NCI-H82 (cell line): ENCODE measurements at regions not wholly inside any gene's neighbourhood (a gene's known extent, or its start where the extent isn't known, plus 50 kb on each side); places are given as distances from the start of the nearest gene placed in this dataset.
A peak's percentile ranks its signal among the peaks of the same experiment; 100 is the strongest.
"Not testable (repeated sequence)": the region's sequence is repeated elsewhere in the genome, so short reads cannot be mapped to it uniquely, and the experiment has no call there.

ENCODE experiments used
- DNase-seq: peaks from one replicate; lab custom pipeline; 2025; lab: John Stamatoyannopoulos, UW

DNA sequence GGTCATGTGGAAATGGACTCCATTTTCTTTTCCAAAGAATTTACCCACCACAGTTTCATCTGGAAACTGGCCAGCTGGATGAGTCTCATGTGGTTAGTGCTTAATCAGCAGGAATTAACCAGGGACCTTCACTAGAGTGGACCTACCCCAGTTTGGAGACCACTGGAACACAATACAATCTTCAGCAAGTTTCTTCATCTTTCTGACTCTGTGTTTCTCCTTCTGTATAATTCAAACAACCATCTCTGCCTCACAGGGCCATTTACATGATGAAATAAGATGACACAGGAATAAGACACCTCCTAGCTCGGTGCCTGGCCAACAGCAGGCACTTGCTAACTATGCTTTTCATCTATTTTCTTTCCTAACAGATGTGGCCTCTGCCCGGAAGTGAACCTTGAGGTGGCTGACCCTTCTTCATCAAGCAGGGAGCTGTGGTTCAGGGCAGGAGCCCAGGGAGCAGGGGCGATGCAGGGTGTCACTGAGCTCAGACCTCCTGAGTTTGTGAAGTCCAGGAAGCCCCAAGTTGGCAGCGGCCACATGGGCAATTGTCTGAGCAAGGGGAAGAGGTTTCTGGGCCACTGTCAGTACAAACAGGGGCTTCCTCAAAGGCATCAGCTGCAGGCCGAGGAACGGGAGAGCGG, 98.8 kb downstream of the SOD2 start:
- no peak for DNase-seq

DNA sequence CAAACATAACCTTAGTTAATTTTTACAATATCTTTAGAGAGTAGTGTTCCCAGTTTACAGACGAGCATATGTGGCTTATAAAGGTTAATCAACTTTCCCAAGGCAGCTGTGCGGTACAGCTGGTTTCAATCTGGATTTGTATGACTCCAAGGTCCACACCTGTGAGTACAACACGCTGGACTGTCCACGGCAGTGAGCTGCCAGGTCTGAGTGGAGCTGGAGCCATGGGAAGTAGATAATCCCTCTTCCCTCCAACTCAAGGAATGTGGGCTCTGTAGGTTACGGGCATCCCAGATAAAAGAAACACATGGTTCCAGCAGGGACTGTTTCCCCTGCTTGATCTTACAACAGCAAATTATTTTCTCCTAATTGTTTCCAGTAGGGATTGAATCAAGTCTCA, 102.2 kb downstream of the SOD2 start:
- DNase-seq: no peak

GRCh38 chr6:159586684-159587083, 106.4 kb downstream of the SOD2 start:
- DNase-seq: no peak

DNA sequence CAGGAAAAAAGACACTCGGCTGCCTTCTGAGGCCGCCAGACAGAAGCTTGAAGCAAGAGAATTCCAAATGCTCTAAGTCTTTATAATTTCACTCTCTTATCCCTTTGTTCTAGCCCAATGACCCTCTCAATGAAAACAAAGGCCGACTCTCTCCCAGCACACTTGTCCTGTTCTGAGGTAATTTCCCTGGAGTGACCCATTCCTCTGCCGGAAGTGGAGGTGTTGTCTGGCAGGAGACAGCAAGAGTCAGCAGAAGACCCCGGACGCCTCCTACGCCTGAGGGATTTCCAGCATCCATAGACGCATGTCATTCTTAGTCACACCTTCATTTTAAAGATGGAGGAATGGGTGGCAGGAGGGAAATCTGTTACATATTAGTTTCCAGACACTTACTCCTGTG, 110.3 kb downstream of the SOD2 start:
- no peak for DNase-seq

GRCh38 chr6:159578629-159579028, 114.4 kb downstream of the SOD2 start:
- DNase-seq: no peak

- no peak for DNase-seq
Measured at GRCh38 chr6:159577564-159577963, 115.5 kb downstream of the SOD2 start.

GRCh38 chr6:159572439-159573110, 120.5 kb downstream of the SOD2 start:
- no peak for DNase-seq

DNA sequence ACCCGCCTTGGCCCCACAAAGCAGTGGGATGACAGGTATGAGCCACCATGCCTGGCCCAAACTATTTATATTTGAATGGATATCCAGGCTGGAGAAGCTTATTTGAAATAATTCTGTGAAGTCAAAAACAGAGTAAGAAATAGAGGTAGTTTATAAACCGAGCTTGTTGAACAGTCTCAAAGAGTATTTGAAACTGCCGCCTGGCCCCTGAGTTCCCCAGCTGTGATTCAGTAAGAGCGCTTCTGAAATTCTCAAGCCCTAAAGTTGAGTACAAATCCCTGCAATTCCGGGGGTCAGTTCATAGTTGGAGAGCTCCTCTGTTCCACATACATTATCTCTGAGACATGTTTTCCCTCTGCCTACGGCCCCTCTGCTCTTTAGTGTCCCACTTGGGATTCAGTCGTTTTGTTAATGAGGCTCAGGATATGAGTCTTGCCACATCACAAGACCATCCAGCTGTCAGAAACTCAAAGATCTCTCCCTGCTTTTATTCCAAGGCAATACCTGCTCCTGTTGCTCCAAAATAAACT, 127.8 kb downstream of the SOD2 start:
- DNase-seq: no peak

DNA sequence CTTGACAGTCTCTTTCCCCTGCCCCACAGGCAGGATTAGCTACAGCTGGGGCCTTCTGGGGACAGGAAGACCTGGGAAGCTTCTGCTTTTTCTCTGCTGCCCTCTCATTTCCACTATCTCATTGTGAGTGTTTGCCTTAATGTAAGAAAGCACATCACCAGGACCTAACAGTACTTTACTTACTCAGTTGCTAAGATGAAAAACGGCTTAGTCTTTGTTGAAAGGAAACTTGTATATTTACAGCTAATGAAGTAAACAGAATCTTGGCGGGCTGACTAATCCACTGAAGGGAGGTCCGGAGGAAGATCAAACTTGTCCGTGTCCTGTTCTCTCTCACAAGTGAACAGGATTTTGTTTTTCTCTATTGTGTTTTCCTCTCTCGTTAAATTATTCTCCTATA, 128.6 kb downstream of the SOD2 start:
- no peak for DNase-seq

DNA sequence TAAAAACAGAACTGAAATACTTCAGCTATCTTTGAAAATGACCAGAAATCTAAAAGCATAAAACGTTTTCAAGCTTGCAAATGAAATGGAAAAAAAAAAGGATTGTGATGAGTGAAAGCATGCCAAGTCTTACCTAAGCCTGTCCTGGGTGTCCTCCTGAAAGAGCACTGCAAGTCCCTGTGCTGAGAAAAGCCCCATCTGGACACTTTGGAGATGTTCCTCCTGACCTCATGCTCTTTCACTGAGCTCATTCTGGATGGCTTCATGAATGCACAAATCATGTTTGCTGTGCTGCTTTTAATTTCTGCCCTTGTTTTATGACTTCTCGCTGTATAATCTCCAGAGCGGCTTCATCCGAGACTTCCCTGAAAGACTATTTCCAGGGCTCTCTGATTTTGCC, 136.0 kb downstream of the SOD2 start:
- DNase-seq: no peak

DNA sequence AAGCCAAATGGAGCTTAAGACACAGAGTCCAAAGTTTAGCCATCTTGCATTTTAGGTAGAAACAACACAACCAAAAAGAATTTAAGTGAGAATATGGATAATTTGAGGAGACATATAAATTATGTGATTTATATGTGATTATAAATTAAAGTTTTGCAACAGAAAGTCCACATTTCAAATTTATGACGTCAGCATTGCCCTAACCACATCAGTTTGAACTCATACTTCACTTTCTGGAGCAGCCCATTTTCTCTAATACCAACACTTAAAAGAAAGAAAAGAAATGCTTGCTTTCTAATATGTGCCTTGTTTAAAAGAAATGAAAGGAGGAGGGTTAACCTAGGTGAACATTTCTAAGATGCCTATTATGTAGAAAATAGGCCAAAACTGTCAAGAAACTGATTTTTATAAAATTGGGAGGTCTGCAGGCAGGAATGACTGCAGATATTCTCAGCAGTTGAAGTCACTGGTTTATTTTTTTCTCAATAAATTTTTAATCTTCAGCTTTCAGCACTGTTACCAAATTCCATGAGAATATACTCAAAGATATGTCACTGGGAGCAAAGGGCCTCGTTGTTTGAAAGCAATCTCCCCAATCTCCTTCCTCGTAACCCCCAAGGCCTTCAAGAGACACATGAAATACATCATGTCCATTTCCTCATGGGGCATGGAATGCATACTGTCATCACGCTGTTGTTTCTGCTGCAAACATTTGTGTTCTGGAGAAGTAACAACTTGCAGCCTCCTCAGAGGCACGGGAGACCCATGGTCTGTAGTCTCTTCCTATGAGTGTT, 137.8 kb downstream of the SOD2 start:
- no peak for DNase-seq

DNA sequence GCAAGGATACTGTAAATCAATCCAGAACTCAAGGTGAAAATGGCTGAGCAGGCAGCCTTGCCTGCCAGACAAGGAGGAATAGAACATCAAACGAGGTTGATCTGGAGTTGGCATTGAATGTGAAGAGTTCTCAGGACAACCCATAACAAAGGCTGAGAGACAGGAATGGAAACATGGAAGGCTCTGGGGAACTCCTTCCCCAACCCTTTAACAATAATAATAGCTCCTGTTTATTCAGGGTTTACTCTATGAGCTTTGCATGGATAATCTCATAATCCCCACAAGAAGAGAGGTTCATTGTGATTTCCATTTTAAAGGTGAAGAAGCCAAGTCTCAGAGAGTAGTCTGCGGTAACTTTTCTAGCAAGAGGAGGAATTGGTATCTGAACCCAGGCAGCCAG, 151.7 kb downstream of the SOD2 start:
- peak; percentile 64 for DNase-seq

DNA sequence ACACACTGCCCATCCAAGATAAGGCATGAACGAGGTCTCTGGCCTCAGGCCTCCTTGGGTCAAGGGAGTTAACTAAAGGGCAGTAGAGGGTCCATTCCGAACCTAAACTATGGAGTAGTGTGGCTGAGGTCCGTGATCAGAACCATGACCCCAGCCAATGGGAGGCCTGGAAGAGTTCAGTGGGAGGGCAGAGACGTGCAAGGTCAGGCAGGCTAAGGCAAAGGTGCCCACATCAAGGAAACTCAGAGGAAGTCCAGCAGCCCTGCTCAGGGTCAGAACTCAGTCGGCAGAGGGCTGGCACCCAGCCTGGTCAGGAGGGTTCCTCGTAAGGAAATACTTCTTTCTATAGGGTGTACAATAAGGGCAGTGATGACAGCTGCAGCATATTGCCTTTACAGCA, 152.2 kb downstream of the SOD2 start:
- DNase-seq: no peak

DNA sequence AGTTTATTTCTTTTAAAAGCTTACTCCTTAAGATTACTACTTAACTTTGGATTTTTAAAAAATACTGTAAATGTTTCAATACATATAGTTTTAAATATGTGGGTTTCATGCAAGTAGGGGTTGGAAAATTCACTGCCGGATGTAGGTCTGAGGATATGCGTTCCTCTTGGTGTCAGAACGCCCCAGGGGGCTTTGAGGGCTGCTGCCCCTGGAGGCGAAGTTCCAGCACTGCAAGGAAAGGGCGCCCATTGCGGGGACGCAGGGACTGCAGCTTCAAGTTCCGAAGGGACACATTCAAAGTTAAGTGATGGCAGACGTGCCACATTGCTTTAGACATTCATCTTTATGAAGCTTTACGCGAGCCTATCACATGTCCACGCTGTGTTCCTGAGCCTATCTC, 152.9 kb downstream of the SOD2 start:
- DNase-seq: peak; percentile 58

DNA sequence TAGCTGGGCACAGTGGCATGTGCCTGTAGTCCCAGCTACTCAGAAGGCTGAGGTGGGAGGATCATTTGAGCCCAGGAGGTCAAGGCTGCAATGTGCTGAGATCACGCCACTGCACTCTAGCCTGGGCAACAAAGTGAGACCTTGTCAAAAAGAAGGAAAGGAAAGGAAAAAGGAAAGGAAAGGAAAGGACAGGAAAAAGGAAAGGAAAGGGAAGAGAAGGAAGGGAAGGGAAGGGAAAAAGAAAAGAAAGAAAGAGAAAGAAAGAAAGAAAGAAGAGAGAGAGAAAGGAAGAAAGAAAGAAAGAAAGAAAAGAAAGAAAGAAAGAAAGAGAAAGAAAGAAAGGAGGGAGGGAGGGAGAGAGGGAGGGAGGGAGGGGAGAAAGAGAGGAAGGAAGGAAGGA, 155.0 kb downstream of the SOD2 start:
- not testable (repeated sequence) for DNase-seq

GRCh38 chr6:159535656-159536350, 157.2 kb downstream of the SOD2 start:
- no peak for DNase-seq

DNA sequence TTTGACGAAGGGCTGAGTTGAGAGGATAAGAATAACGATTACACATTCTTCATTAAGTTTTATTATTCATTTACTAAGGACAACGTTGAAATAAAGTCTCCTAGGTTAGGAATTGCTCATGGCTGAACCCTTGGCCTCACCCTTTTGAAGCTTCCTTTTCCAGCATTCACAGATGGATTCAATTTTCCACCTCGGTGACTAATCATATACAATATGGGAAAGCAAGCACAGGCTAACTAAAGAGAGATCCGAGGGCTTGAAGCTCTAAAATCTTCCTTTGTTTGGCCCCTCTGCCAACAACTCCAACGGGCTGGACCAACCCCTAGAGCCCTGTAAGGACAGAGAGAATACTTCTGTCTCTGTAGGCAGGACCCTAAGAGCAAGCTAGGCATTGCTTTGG, 159.5 kb downstream of the SOD2 start:
- no peak for DNase-seq

- DNase-seq: no peak
Measured at GRCh38 chr6:159533016-159533415, 160.0 kb downstream of the SOD2 start.

DNA sequence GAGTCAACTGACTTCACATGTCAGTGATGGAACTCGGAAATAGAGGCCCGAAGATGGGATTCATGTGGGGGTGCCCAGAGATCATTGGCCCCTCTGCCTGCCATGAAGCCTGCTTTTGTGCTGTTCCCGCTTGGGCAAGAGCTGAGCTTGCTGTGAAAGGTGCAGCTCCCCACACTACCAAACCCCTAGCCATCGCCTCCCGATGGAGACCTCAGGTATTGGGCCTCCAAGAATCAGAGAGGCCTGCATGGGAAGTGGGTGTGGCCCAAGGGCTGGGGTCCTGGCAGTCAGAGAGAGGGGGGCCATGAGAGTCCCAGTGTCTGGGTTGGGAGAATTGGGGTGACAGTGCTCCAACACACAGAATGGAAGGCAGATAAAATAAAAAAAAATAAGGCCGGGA, 160.9 kb downstream of the SOD2 start:
- no peak for DNase-seq

DNA sequence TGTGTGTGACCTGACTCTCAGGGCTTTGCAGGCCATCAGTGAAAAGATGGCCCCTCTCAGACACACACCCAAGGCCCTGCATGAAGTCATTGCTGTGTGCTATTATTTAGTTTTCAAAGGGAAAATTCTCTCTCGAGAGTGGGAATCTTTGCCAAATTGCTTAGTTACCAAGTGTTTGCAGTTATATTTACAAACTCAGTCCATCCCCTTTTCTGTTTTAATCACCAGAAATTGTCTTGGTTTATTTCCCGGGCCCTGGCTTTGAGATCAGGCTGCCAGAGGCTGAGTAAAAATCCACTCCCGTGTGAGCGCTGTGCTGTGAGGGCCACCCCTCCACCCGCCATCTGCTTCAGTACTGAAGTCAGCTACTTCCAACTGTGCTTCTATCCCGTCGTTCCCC, 163.1 kb downstream of the SOD2 start:
- no peak for DNase-seq

DNA sequence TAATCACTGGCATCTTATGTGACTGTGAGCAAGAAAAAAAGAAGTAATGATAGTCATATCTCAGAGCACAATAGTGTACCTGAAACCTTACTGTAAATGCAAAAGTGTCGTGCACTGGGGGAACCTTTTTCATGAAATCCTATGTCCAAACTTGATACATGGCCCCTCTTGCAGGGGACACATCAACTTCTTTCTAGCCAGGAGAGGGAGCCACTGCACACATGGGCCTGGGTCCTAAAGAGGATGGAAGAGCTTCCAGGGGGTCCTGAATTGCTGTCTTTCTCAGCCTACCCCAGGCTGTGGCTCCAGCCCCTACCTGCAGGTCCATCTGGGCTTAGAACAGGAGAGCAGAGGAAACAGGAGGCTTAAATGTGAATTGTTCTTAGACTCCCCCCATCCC, 165.7 kb downstream of the SOD2 start:
- DNase-seq: no peak

- DNase-seq: no peak
Measured at GRCh38 chr6:159525445-159526025, 167.5 kb downstream of the SOD2 start.
